Esophagus muscularis mucosa (tissue), 4 donors: ENCODE measurements at regions not wholly inside any gene's neighbourhood (a gene's known extent, or its start where the extent isn't known, plus 50 kb on each side); places are given as distances from the start of the nearest gene placed in this dataset.

Source experiments
- CTCF ChIP-seq, 3 experiments: fragments of 200-600 bp in 2 of 3; fragments of 450-650 bp in 1 of 3; sonication (generic) in 2 of 3; IDR thresholded peaks; one replicate each; pipeline ENCODE4 v1.5.1; 2017 to 2019; ENCODE audit warnings: antibody characterized with exemption in 3 of 3, mild to moderate bottlenecking in 2 of 3, moderate library complexity in 1 of 3
- EP300 ChIP-seq: sonication (generic); formaldehyde crosslinking; IDR thresholded peaks from one replicate; pipeline ENCODE4 v1.6.1; 2017; ENCODE audit warnings: antibody characterized with exemption
- POLR2A ChIP-seq: fragments of 450-650 bp; IDR thresholded peaks from one replicate; pipeline ENCODE4 v1.6.1; 2017; ENCODE audit warnings: antibody characterized with exemption, moderate library complexity, mild to moderate bottlenecking, low read depth
- POLR2AphosphoS5 ChIP-seq, 2 donors: sonication (generic); formaldehyde crosslinking; IDR thresholded peaks; one replicate each; pipeline ENCODE4 v1.6.1; 2017; ENCODE audit warnings: antibody characterized with exemption in 2 of 2

GRCh38 chr6:115832786-115833185 is 227.9 kb downstream of the FRK start:
- no peak for TF ChIP-seq CTCF (IDR thresholded peaks at IDR 0.05)
- no peak for TF ChIP-seq POLR2A
- TF ChIP-seq POLR2AphosphoS5 (IDR thresholded peaks at IDR 0.05), result no peak
- no peak for TF ChIP-seq EP300
